ENCODE measurements at regions not wholly inside any gene's neighbourhood (a gene's known extent, or its start where the extent isn't known, plus 50 kb on each side); places are given as distances from the start of the nearest gene placed in this dataset.

GRCh38 chr18:41618147-41618546 lies 336.9 kb upstream of the PIK3C3 start:
- DNase-seq, result no peak

DNA sequence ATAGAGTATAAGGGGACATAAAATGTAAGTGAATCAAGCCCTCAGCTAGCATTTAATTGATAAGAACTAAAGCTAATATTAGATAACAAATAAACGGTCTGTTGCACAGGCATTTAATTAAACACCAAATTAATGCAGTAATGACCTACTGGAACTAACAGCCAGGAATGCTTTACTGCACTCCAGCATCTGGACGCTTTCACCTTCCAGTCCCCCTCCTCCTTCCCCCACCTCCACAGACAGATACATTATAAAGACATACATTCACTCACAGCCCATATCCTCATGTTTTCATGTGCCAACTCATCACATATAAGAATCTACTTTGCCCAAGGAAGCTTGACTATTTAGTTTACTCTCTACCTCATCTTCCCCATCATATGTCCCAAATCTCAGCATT lies 337.4 kb upstream of the PIK3C3 start:
- DNase-seq, result no peak

GRCh38 chr18:41613003-41613609 lies 341.9 kb upstream of the PIK3C3 start:
- DNase-seq, result no peak

DNA sequence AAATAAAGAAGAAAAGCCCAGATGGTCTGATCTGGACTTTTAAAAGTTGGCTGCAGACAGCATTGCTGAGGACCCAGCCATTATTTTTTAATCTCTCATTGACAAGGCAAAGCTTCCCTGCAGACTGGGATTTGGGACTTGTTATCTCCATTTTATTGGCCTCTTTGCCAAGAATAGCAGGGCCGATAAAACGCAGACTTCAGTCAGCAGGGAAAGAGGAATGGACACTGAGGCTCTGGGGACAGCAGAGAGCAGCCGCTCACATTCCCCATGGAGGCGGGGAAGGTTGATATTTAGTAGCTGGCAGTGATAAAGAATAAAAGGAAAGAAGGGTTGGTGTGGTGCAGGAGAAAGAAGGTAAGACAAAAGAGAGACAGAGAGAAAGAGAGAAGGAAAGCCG lies 350.1 kb upstream of the PIK3C3 start:
- no peak for DNase-seq

GRCh38 chr18:41602034-41602433 lies 353.0 kb upstream of the PIK3C3 start:
- no peak for DNase-seq

GRCh38 chr18:41600693-41601391 lies 354.2 kb upstream of the PIK3C3 start:
- no peak for DNase-seq

DNA sequence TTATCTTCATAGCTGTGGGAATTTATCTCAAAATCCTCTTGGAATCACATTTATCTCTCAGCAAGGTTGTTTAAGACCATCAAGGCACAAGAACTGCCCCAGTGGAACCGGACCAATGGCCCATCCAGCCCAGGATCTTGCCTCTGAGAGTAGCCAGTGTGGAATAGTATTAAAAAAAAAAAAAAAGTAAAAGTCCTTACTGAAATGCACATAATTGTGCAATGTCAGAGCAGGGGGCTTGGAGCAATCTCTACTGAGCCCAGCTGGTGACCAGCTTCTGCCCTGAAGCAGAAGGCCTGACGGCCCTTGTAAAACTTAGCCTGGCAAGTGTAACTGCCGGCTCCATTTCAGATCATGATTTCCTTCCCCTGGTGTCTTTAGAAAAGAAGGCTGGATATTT lies 355.6 kb upstream of the PIK3C3 start:
- DNase-seq, result no peak

GRCh38 chr18:41594582-41594981 lies 360.5 kb upstream of the PIK3C3 start:
- DNase-seq, result no peak

DNA sequence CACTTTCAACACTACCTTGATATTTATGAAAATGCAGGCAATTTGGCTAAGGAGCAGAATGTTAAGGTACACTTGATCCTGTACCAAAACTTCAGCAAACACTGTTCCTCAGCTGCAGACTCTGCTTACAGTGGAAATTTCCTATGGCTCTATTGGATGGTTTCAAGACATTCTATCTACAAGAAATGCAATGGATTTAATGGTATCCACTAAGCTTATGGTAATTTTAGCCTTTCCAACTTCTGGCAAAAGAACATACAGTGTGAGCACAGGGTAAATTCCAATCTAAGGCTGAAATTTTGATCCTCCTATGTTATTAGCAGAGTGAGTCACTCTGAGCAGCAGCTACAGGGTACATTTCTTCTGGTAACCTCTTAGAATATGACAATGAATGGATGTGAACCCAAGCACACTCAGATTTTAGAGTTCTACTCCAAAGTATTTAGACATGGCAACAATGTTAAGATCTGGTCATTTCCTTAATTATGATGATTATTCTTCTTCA lies 361.8 kb upstream of the PIK3C3 start:
- no peak for DNase-seq

- DNase-seq, result no peak
Observed at GRCh38 chr18:41587976-41588375, 367.1 kb upstream of the PIK3C3 start.

DNA sequence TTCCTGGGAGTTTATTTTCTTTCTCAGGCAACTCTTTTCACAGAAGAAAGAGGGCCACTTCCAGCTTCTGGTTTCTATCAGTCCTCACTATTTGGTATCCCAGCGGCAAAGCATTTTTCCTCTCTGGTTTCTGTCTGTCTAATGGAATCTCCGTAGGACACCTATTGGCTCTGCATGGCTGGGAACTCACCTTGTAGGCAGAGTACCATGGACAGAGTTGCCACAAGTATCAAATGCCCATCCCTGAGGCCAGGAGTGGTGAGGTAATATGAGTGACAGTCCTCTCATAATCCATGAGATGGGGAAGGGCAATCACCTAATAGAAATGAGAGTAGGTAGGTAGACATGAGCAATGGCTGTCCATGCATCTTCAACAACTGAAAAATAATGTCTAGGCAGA lies 369.5 kb upstream of the PIK3C3 start:
- DNase-seq, result no peak

DNA sequence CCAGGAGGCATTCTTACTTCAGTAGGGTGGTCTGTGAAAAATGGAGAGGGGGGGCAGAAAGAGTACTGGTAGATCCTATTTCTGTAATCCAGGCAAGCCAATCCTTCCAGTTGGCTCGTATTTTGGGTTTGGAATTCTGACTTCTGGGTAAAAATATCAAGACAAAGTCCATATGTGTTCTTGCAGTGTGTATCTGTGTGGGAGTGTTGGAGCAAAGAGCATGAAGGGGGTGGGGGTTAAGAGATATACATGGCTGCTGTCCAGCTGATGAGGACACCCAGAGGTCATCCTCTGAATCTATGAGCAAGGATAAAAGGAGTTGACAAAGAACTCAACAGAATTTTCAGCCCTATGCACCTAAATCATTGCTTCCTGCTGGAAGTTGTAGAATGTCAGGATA lies 375.8 kb upstream of the PIK3C3 start:
- DNase-seq, result no peak

- no peak for DNase-seq
Observed at GRCh38 chr18:41577529-41577928, 377.5 kb upstream of the PIK3C3 start.

DNA sequence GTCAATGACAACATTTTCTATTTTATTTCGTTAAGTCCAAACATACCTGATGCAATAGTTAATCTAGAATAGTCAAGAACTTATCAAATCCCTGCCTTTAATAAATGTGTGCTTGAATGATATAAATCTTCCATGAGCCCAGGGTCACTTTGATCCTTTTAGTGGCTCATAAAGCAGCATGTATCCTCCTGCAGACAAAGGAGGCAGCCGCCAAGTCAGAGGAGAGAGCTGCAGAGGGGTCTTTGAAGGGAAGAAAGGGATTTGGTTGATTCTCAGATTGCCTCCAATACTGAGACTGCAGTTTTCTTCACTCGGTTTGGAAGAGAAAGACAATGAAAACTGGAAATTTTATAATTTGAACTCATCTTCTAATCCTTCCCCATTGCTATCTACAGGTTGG lies 378.4 kb upstream of the PIK3C3 start:
- no peak for DNase-seq

DNA sequence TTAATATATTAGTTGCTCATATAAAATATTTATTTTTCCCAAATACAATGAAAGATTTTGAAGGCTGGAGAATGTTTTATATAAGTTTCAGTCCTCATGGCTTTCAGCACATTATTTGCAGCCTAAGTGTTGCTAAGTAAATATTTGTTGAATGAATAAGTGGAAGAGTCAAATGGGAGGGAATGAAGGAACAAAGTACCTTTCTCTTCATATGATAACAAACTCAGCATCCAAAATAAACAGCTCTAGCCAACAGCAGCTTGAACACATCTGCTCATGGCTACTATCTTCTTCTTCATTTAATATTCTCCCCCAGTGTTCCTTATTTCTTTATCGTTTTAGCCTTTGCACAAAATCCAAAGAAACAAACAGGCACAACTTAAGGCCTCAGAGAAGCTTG lies 385.2 kb upstream of the PIK3C3 start:
- no peak for DNase-seq

DNA sequence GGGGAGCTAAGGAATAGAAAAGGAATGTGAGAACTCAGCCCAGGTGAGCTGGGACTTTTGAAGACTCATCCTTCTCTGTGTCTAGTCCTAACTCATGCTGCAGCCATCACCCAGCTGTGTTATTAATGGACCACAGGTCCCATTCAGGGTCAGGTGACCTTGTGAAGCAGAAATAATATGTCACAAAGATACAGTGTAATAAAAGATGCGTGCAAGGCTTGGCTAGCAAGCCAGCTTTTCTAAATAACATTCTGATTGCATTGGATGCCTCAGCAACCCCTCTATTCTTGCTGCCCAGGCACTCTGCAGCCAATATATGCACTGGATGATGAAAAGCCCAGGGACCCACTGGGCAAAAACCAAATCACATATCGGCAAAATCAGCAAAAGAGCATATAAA lies 393.1 kb upstream of the PIK3C3 start:
- no peak for DNase-seq

DNA sequence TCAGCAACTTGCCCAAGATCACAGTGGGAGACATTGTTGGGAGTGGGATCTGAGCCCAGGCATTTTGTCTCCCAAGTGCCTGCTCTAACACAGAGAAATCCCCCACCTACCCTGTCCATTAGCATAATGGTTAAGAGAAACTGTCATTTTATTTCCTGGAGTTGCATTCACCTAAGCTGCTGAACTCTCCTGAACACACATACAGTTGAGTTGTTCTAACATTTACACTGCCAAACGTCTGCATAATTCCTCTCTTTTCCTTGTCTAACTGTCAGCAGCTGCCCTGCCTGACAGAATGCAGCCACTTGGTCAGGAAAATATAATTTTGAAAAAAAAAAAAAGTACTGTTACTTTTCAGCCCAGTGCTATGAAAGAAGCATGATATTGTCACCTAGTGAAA lies 396.3 kb upstream of the PIK3C3 start:
- no peak for DNase-seq

- no peak for DNase-seq
Observed at GRCh38 chr18:41553716-41554115, 401.3 kb upstream of the PIK3C3 start.

DNA sequence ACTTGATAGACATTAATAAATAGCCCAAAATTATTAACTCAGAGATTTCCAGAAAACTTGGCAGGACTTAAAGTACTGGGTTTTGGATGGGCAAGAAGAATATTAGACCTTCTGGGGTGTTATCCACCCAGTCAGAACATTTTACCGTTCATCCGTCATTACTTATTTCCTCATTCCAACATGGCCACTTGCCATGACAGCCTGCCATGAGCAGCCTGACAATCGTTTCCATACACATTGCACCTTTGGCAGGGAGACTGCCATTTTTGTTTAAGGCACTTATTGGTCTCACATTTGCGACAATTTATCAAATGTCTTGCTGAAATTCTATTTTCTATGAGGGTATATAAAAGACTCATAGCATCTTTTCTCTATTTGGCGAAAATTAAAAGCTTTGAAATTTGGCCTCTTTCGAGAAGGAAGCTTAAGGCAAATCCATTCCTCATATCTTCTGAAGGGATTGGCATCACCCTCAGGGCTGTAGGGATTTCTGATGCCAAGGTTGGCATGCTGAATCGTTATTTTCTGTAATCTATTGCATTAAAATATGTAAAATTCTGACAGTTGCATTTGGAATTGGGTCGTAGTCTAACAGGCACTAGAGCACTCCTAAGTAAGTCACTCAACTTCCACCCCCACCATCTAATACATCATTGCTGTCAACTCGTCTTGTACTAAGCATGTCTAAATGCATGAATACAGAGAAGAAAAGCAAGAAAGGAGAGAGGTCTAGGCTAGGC lies 406.3 kb upstream of the PIK3C3 start:
- no peak for DNase-seq

GRCh38 chr18:41545091-41545888 lies 409.7 kb upstream of the PIK3C3 start:
- DNase-seq, result no peak

DNA sequence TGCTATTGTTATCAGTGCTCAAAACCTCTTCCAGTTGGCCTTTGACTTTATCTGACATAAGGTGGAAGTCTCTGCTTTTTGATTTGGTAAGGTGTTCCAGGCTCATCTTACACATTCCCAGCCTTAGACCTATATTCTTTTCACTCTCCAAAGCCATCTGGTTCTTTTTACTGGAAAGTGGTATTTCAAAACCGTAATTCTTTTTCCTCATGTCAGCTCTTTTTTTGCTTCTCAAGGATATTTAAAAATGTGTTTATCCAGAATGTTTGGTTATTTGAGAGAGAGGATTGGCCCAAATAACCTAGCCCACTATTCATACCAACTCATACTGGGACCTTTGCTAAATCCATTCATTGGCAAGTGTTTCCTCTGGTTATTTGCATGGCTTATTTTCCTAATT lies 411.2 kb upstream of the PIK3C3 start:
- no peak for DNase-seq

DNA sequence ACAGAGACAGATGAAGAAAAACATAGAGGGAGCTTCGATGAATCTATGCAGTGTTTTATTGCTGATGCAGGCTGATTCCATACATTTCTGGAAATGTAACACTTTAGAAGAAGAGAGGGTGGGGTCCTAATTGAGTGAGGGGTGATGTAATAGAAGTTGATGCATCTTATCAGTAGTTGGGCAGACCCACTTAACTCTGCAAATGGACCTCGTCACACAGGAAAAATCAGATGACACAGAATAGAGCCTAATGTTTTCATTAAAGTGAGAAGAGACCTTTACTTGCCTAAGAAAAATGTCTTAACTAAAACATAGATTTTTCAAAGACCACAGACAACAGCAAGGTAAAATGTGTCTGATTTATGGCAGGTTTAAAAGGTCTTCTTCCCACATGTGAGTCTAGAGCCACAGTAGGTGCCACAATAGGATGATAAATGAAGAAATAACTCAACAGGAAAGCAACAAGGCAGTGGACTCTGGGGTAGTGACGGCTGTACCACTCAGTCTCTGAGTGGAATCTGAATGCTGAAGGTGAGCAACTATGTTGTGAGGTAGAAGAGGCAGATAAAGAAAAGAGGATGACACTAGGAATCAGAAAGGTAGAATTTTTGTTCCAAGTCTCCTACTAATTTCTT lies 414.7 kb upstream of the PIK3C3 start:
- DNase-seq, result no peak

DNA sequence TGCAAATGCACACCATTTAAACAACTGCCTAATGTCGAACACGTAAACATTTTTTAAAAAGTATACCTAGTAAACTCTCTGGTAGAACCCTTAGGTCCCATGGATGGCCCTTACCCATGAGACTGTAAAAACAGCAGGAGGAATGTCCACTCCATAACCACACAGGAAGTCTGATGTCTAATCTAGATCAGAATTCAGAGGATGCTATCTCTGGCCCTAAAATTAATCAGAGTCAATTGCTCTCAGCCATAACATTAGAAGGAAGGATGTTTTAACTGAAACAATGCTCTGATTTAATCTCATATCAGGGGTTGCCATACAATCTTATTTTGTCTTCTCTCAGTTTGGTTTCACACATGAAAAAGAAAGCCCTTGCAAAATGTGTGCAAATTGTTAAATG lies 416.3 kb upstream of the PIK3C3 start:
- DNase-seq, result no peak
